ENCODE measurements at regions not wholly inside any gene's neighbourhood (a gene's known extent, or its start where the extent isn't known, plus 50 kb on each side); places are given as distances from the start of the nearest gene placed in this dataset.

DNA sequence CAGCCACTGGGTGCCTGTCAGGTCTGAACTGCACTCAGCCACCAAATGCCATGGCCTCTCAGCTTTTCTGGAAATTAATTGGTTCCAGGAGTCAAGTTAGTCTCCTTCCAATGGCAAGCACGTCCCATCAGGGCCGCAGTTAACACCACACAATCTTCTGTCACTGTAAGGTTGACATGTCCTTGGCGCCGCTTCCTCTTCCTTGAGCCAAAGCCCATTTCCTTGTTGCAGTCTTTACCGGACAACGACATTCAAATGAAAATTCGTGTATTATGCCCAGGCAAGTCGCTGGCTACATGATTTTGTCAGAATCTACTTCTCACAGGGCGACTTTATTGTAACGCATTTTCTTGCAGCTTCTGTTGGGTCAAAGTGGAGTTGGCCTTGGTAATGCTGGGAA is 430.6 kb upstream of the KAZN start:
- no peak for TF ChIP-seq CTCF (IDR thresholded peaks at IDR 0.05; ENCODE audit: extremely low read depth in 1 of 2, insufficient read depth in 1 of 2, low read depth in 1 of 2, low read length in 2 of 2)
- no peak for TF ChIP-seq EZH2 (IDR thresholded peaks at IDR 0.05; ENCODE audit: borderline replicate concordance, low read depth, low read length, severe bottlenecking)
- no peak for TF ChIP-seq MAX (IDR thresholded peaks at IDR 0.05; ENCODE audit: insufficient read depth, insufficient read length)
- no peak for TF ChIP-seq POLR2A (IDR thresholded peaks at IDR 0.05; ENCODE audit: low read depth, low read length)
